ENCODE measurements at regions not wholly inside any gene's neighbourhood (a gene's known extent, or its start where the extent isn't known, plus 50 kb on each side); places are given as distances from the start of the nearest gene placed in this dataset.

- no peak for TF ChIP-seq EZH2phosphoT487 (conservative IDR thresholded peaks at IDR 0.05; ENCODE audit: low read length)
- TF ChIP-seq CTCF (IDR thresholded peaks at IDR 0.05; ENCODE audit: insufficient read depth, low read length, poor library complexity, severe bottlenecking) = no peak
- no peaks in the 10 kb centered on the region for H4K20me1 ChIP-seq (ENCODE audit: low read depth, low read length)
- H3K9me2 ChIP-seq (replicated peaks; ENCODE audit: insufficient read depth, low read length) = no peaks in the 10 kb centered on the region
- no peak overlapping the region for H2AFZ ChIP-seq (ENCODE audit: low read depth, low read length, severe bottlenecking)
- no peak overlapping the region for H3K4me3 ChIP-seq (ENCODE audit: insufficient read depth, low read length, poor library complexity, severe bottlenecking)
- no peak overlapping the region for H3K4me2 ChIP-seq (ENCODE audit: low read depth, low read length, poor library complexity, severe bottlenecking)
- H3F3A ChIP-seq (ENCODE audit: insufficient read depth) = no peaks in the 10 kb centered on the region
- H3K79me2 ChIP-seq (ENCODE audit: insufficient read depth, low read length) = no peaks in the 10 kb centered on the region
- H3K27ac ChIP-seq (ENCODE audit: low read depth, low read length) = no peak overlapping the region
- H3K9ac ChIP-seq (ENCODE audit: low read length) = no peak overlapping the region
- H3K27me3 ChIP-seq (ENCODE audit: low read length) = 0 out of 2 replicates have a peak, but pooled peaks cover 2% of the 10 kb centered on the region
- no peaks in the 10 kb centered on the region for H3K36me3 ChIP-seq (ENCODE audit: low read length)
- H3K9me3 ChIP-seq (ENCODE audit: insufficient read depth, low read length) = no peaks in the 10 kb centered on the region
Observed at GRCh38 chr20:39452583-39453340, 490.6 kb downstream of the DHX35 start.

- no peak for TF ChIP-seq EZH2phosphoT487 (conservative IDR thresholded peaks at IDR 0.05; ENCODE audit: low read length)
- no peak for TF ChIP-seq CTCF (IDR thresholded peaks at IDR 0.05; ENCODE audit: insufficient read depth, low read length, poor library complexity, severe bottlenecking)
- no peak overlapping the region for H2AFZ ChIP-seq (ENCODE audit: low read depth, low read length, severe bottlenecking)
- H3K9me3 ChIP-seq (ENCODE audit: insufficient read depth, low read length) = no peaks in the 10 kb centered on the region
- 0 out of 2 replicates have a peak, but pooled peaks cover 3% of the 10 kb centered on the region for H3K27me3 ChIP-seq (ENCODE audit: low read length)
- no peaks in the 10 kb centered on the region for H3K79me2 ChIP-seq (ENCODE audit: insufficient read depth, low read length)
- H3K27ac ChIP-seq (ENCODE audit: low read depth, low read length) = no peak overlapping the region
- H3K4me3 ChIP-seq (ENCODE audit: insufficient read depth, low read length, poor library complexity, severe bottlenecking) = no peak overlapping the region
- no peaks in the 10 kb centered on the region for H3K36me3 ChIP-seq (ENCODE audit: low read length)
- no peaks in the 10 kb centered on the region for H4K20me1 ChIP-seq (ENCODE audit: low read depth, low read length)
- no peaks in the 10 kb centered on the region for H3K9me2 ChIP-seq (replicated peaks; ENCODE audit: insufficient read depth, low read length)
- H3K9ac ChIP-seq (ENCODE audit: low read length) = no peak overlapping the region
- H3F3A ChIP-seq (ENCODE audit: insufficient read depth) = no peaks in the 10 kb centered on the region
- H3K4me2 ChIP-seq (ENCODE audit: low read depth, low read length, poor library complexity, severe bottlenecking) = no peak overlapping the region
Observed at GRCh38 chr20:39451386-39451785, 489.2 kb downstream of the DHX35 start.

GRCh38 chr20:39446397-39446796 lies 484.3 kb downstream of the DHX35 start:
- H2AFZ ChIP-seq (ENCODE audit: low read depth, low read length, severe bottlenecking) = no peak overlapping the region
- no peak overlapping the region for H3K9ac ChIP-seq (ENCODE audit: low read length)

More at GRCh38 chr20:39446397-39446796, 484.3 kb downstream of the DHX35 start:
- TF ChIP-seq CTCF (IDR thresholded peaks at IDR 0.05; ENCODE audit: insufficient read depth, low read length, poor library complexity, severe bottlenecking) (no peak), EZH2phosphoT487 (conservative IDR thresholded peaks at IDR 0.05; ENCODE audit: low read length) (no peak)
- H4K20me1 ChIP-seq (ENCODE audit: low read depth, low read length) = no peaks in the 10 kb centered on the region
- no peak overlapping the region for H3K27ac ChIP-seq (ENCODE audit: low read depth, low read length)
- H3K27me3 ChIP-seq (ENCODE audit: low read length) = 0 out of 2 replicates have a peak, but pooled peaks cover 3% of the 10 kb centered on the region
- H3K4me3 ChIP-seq (ENCODE audit: insufficient read depth, low read length, poor library complexity, severe bottlenecking) = no peak overlapping the region
- no peaks in the 10 kb centered on the region for H3K79me2 ChIP-seq (ENCODE audit: insufficient read depth, low read length)
- no peaks in the 10 kb centered on the region for H3K9me2 ChIP-seq (replicated peaks; ENCODE audit: insufficient read depth, low read length)
- no peaks in the 10 kb centered on the region for H3K36me3 ChIP-seq (ENCODE audit: low read length)
- H3F3A ChIP-seq (ENCODE audit: insufficient read depth) = no peaks in the 10 kb centered on the region
- H3K4me2 ChIP-seq (ENCODE audit: low read depth, low read length, poor library complexity, severe bottlenecking) = no peak overlapping the region
- H3K9me3 ChIP-seq (ENCODE audit: insufficient read depth, low read length) = no peaks in the 10 kb centered on the region

Measured in SU-DHL-6 (cell line).